ENCODE measurements at regions not wholly inside any gene's neighbourhood (a gene's known extent, or its start where the extent isn't known, plus 50 kb on each side); places are given as distances from the start of the nearest gene placed in this dataset.

- peaks cover 10% of the 10 kb centered on the region for H3K27me3 Mint-ChIP-seq (ENCODE audit: low read depth, unreplicated experiment)
- H3K4me3 Mint-ChIP-seq (ENCODE audit: unreplicated experiment) = no peak overlapping the region
- H3K36me3 ChIP-seq (ENCODE audit: insufficient read depth, low read length) = no peaks in the 10 kb centered on the region
- no peaks in the 10 kb centered on the region for H3K36me3 Mint-ChIP-seq (ENCODE audit: low read depth, unreplicated experiment)
- H2AFZ ChIP-seq (ENCODE audit: low read depth, low read length) = no peak overlapping the region
- no peaks in the 10 kb centered on the region for H3K9me3 ChIP-seq (ENCODE audit: insufficient read depth, low read depth, low read length)
- no peaks in the 10 kb centered on the region for H3K79me2 ChIP-seq (ENCODE audit: insufficient read depth, low read length)
- no peak overlapping the region for H3K4me3 ChIP-seq (ENCODE audit: insufficient read depth, low read depth, low read length)
- H3K4me2 ChIP-seq (ENCODE audit: low read length) = no peak overlapping the region
- H4K20me1 ChIP-seq (ENCODE audit: insufficient read depth, low read length) = no peaks in the 10 kb centered on the region
- DNase-seq (ENCODE audit: low read depth) (no peak), FAIRE-seq (no peak)
- no peaks in the 10 kb centered on the region for H3K4me1 ChIP-seq (ENCODE audit: insufficient read depth, low read length)
- no peaks in the 10 kb centered on the region for H3K4me1 Mint-ChIP-seq (ENCODE audit: low read depth, unreplicated experiment)
- H3K27ac ChIP-seq (ENCODE audit: low read depth, low read length) = no peak overlapping the region
- no peak overlapping the region for H3K27ac Mint-ChIP-seq (ENCODE audit: unreplicated experiment)
- peaks cover 4% of the 10 kb centered on the region for H3K27me3 ChIP-seq (ENCODE audit: insufficient read depth, low read length)
- H3K9me3 Mint-ChIP-seq (ENCODE audit: unreplicated experiment) = peaks cover 2% of the 10 kb centered on the region
- H3K9ac ChIP-seq (ENCODE audit: low read length) = no peak overlapping the region
- TF ChIP-seq EZH2 (IDR thresholded peaks at IDR 0.05; ENCODE audit: insufficient read depth, low read length) (no peak), CTCF (IDR thresholded peaks at IDR 0.05; ENCODE audit: insufficient read depth, low read depth, low read length) (no peak)
These were observed 94.2 kb upstream of the ANKH start for GRCh38 chr5:14965815-14966214.

- DNase-seq (ENCODE audit: low read depth) (no peak), FAIRE-seq (no peak)
- peaks cover 10% of the 10 kb centered on the region for H3K27me3 Mint-ChIP-seq (ENCODE audit: low read depth, unreplicated experiment)
- peaks cover 4% of the 10 kb centered on the region for H3K4me1 Mint-ChIP-seq (ENCODE audit: low read depth, unreplicated experiment)
- H3K27ac Mint-ChIP-seq (ENCODE audit: unreplicated experiment) = no peak overlapping the region
- H3K4me1 ChIP-seq (ENCODE audit: insufficient read depth, low read length) = no peaks in the 10 kb centered on the region
- H3K79me2 ChIP-seq (ENCODE audit: insufficient read depth, low read length) = no peaks in the 10 kb centered on the region
- no peak overlapping the region for H3K4me3 ChIP-seq (ENCODE audit: insufficient read depth, low read depth, low read length)
- no peaks in the 10 kb centered on the region for H3K36me3 Mint-ChIP-seq (ENCODE audit: low read depth, unreplicated experiment)
- no peaks in the 10 kb centered on the region for H4K20me1 ChIP-seq (ENCODE audit: insufficient read depth, low read length)
- peaks cover 2% of the 10 kb centered on the region for H3K9me3 Mint-ChIP-seq (ENCODE audit: unreplicated experiment)
- H3K9me3 ChIP-seq (ENCODE audit: insufficient read depth, low read depth, low read length) = no peaks in the 10 kb centered on the region
- H3K36me3 ChIP-seq (ENCODE audit: insufficient read depth, low read length) = no peaks in the 10 kb centered on the region
- H3K27ac ChIP-seq (ENCODE audit: low read depth, low read length) = no peak overlapping the region
- H3K9ac ChIP-seq (ENCODE audit: low read length) = no peak overlapping the region
- no peak overlapping the region for H2AFZ ChIP-seq (ENCODE audit: low read depth, low read length)
- H3K27me3 ChIP-seq (ENCODE audit: insufficient read depth, low read length) = peaks cover 4% of the 10 kb centered on the region
- TF ChIP-seq CTCF (IDR thresholded peaks at IDR 0.05; ENCODE audit: insufficient read depth, low read depth, low read length) (no peak), EZH2 (IDR thresholded peaks at IDR 0.05; ENCODE audit: insufficient read depth, low read length) (no peak)
- H3K4me3 Mint-ChIP-seq (ENCODE audit: unreplicated experiment) = no peak overlapping the region
- no peak overlapping the region for H3K4me2 ChIP-seq (ENCODE audit: low read length)
These were observed 91.0 kb upstream of the ANKH start for GRCh38 chr5:14962604-14963003.

- Mint-ChIP-seq H3K4me1 (ENCODE audit: low read depth, unreplicated experiment) (peaks cover 4% of the 10 kb centered on the region), H3K9me3 (ENCODE audit: unreplicated experiment) (peaks cover 2% of the 10 kb centered on the region), H3K36me3 (ENCODE audit: low read depth, unreplicated experiment) (peaks cover under 1% of the 10 kb centered on the region), H3K27ac (ENCODE audit: unreplicated experiment) (no peak overlapping the region), H3K4me3 (ENCODE audit: unreplicated experiment) (no peak overlapping the region), H3K27me3 (ENCODE audit: low read depth, unreplicated experiment) (peaks cover 11% of the 10 kb centered on the region)
- Histone ChIP-seq H3K9ac (ENCODE audit: low read length) (no peak overlapping the region), H3K9me3 (ENCODE audit: insufficient read depth, low read depth, low read length) (no peaks in the 10 kb centered on the region), H3K27ac (ENCODE audit: low read depth, low read length) (no peak overlapping the region), H3K27me3 (ENCODE audit: insufficient read depth, low read length) (peaks cover 4% of the 10 kb centered on the region), H4K20me1 (ENCODE audit: insufficient read depth, low read length) (no peaks in the 10 kb centered on the region), H3K79me2 (ENCODE audit: insufficient read depth, low read length) (no peaks in the 10 kb centered on the region), H3K4me1 (ENCODE audit: insufficient read depth, low read length) (no peaks in the 10 kb centered on the region), H3K4me2 (ENCODE audit: low read length) (no peak overlapping the region), H3K4me3 (ENCODE audit: insufficient read depth, low read depth, low read length) (no peak overlapping the region), H2AFZ (ENCODE audit: low read depth, low read length) (no peak overlapping the region), H3K36me3 (ENCODE audit: insufficient read depth, low read length) (no peaks in the 10 kb centered on the region)
- DNase-seq (ENCODE audit: low read depth) = no peak
- FAIRE-seq = no peak
- TF ChIP-seq EZH2 (IDR thresholded peaks at IDR 0.05; ENCODE audit: insufficient read depth, low read length) (no peak), CTCF (IDR thresholded peaks at IDR 0.05; ENCODE audit: insufficient read depth, low read depth, low read length) (no peak)
These were observed 88.5 kb upstream of the ANKH start for GRCh38 chr5:14960120-14960462.

Data from astrocyte (in vitro differentiated cells and primary cell).